ENCODE measurements at regions not wholly inside any gene's neighbourhood (a gene's known extent, or its start where the extent isn't known, plus 50 kb on each side); places are given as distances from the start of the nearest gene placed in this dataset.

GRCh38 chr1:219506936-219507335 lies 106.0 kb downstream of the ZC3H11B start:
- no peak for TF ChIP-seq SP1 (IDR thresholded peaks at IDR 0.05)
- no peak for TF ChIP-seq ELF4 (IDR thresholded peaks at IDR 0.05)
- TF ChIP-seq, protein P1, sequence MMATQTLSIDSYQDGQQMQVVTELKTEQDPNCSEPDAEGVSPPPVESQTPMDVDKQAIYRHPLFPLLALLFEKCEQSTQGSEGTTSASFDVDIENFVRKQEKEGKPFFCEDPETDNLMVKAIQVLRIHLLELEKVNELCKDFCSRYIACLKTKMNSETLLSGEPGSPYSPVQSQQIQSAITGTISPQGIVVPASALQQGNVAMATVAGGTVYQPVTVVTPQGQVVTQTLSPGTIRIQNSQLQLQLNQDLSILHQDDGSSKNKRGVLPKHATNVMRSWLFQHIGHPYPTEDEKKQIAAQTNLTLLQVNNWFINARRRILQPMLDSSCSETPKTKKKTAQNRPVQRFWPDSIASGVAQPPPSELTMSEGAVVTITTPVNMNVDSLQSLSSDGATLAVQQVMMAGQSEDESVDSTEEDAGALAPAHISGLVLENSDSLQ (IDR thresholded peaks at IDR 0.05) = no peak
- TF ChIP-seq LEF1 (IDR thresholded peaks at IDR 0.05; ENCODE audit: borderline replicate concordance) = no peak
- TF ChIP-seq SUZ12 (IDR thresholded peaks at IDR 0.05) = no peak

Data from HEK293T (cell line).